HCT116 (cell line): ENCODE measurements at regions not wholly inside any gene's neighbourhood (a gene's known extent, or its start where the extent isn't known, plus 50 kb on each side); places are given as distances from the start of the nearest gene placed in this dataset.

ENCODE experiments used
- ATAC-seq: fragments of 200-7000 bp; cut with Tn5 transposase; 2 replicates; pipeline ENCODE4 v1.9.1; 2020; ENCODE audit warnings: mild to moderate bottlenecking, moderate library complexity
- BruUV-seq: library from RNA; stranded (reverse); fragments of 400-500 nt; replicated peaks from 2 replicates; lab custom pipeline; 2021; lab: Mats Ljungman, UMichigan
- CTCF ChIA-PET: fragments of 300-600 bp; sonication (Branson Sonifier 250); formaldehyde crosslinking; loops from one replicate; lab custom pipeline; 2021; ENCODE audit warnings: antibody characterized with exemption; lab: Charles Lee
- POLR2A ChIA-PET: fragments of 300-600, 350-600 bp; sonication (Branson Sonifier 250); formaldehyde crosslinking; loops from one replicate; lab custom pipeline; 2021; ENCODE audit warnings: antibody characterized with exemption; lab: Charles Lee
- RAD21 ChIA-PET, 2 experiments: fragments of 300-600 bp; sonication (Branson Sonifier 250); formaldehyde crosslinking; loops; one replicate each; lab custom pipeline; 2023; ENCODE audit warnings: low total read pairs in 2 of 2; ENCODE audit not compliant: uncharacterized antibody in 2 of 2, unreplicated experiment in 2 of 2, low non-redundant PET in 1 of 2; lab: Charles Lee
- DNase-seq: peaks from one replicate; pipeline ENCODE4 v3.0.0-alpha.2; 2010; ENCODE audit warnings: low read depth, low spot score
- H2AFZ ChIP-seq: fragments of 200-600 bp; shearing (Covaris generic), sonication (generic); 2 replicates; pipeline ENCODE4 v1.6.1; 2017; ENCODE audit warnings: low read depth, mixed run types, mixed read lengths, antibody characterized with exemption, low read length; ENCODE audit not compliant: poor library complexity, severe bottlenecking
- H3K27ac ChIP-seq: 2 replicates; pipeline ENCODE4 v1.5.1; 2012; ENCODE audit warnings: low read depth, low read length
- H3K27me3 ChIP-seq: fragments of 200-600 bp; sonication (generic); 2 replicates; pipeline ENCODE4 v1.6.1; 2016; ENCODE audit warnings: mixed run types, low read length, mixed read lengths; ENCODE audit not compliant: insufficient read depth
- H3K36me3 ChIP-seq, 2 experiments: fragments of 200-500 bp in 1 of 2; fragments of 200-600 bp in 1 of 2; sonication (Bioruptor generic) in 1 of 2; sonication (generic) in 1 of 2; 2 replicates each; pipeline versions ENCODE4 v1.5.1 to v1.6.1; 2014 to 2016; ENCODE audit warnings: low read length in 2 of 2, inconsistent platforms in 1 of 2, mixed read lengths in 1 of 2, mixed run types in 1 of 2; ENCODE audit not compliant: insufficient read depth in 2 of 2, control insufficient read depth in 1 of 2
- H3K4me1 ChIP-seq, 2 experiments: fragments of 200-600 bp in 1 of 2; sonication (generic) in 1 of 2; 2 replicates each; pipeline versions ENCODE4 v1.5.1 to v1.6.1; 2012 to 2017; ENCODE audit warnings: low read length in 2 of 2, inconsistent platforms in 1 of 2, mild to moderate bottlenecking in 1 of 2, mixed read lengths in 1 of 2, mixed run types in 1 of 2, moderate library complexity in 1 of 2; ENCODE audit not compliant: insufficient read depth in 2 of 2, control insufficient read depth in 1 of 2
- H3K4me2 ChIP-seq: fragments of 200-600 bp; sonication (generic); 2 replicates; pipeline ENCODE4 v1.6.1; 2017; ENCODE audit warnings: mixed run types, low read length, mixed read lengths
- H3K4me3 ChIP-seq, 2 experiments: fragments of 200-600 bp in 1 of 2; sonication (generic) in 1 of 2; replicated peaks in 1 of 2; 2 replicates each; pipeline ENCODE4 v1.5.1; 2011 to 2016; ENCODE audit warnings: low read length in 2 of 2, control low read depth in 1 of 2, low read depth in 1 of 2, mild to moderate bottlenecking in 1 of 2, mixed read lengths in 1 of 2, mixed run types in 1 of 2
- H3K79me2 ChIP-seq: fragments of 200-600 bp; sonication (generic); 2 replicates; pipeline ENCODE4 v1.6.1; 2017; ENCODE audit warnings: mild to moderate bottlenecking, mixed run types, low read length, moderate library complexity, mixed read lengths; ENCODE audit not compliant: insufficient read depth
- H3K9ac ChIP-seq: fragments of 200-600 bp; sonication (generic); 2 replicates; pipeline ENCODE4 v1.6.1; 2016; ENCODE audit warnings: low read length, mixed read lengths
- H3K9me2 ChIP-seq: fragments of 200-600 bp; sonication (generic), shearing (Covaris generic); 2 replicates; pipeline ENCODE4 v1.6.1; 2017; ENCODE audit warnings: mixed run types, mild to moderate bottlenecking, moderate library complexity; ENCODE audit not compliant: insufficient read depth
- H3K9me3 ChIP-seq, 2 experiments: fragments of 200-500 bp in 1 of 2; fragments of 200-600 bp in 1 of 2; sonication (Bioruptor generic) in 1 of 2; sonication (generic) in 1 of 2; 2 replicates each; pipeline ENCODE4 v1.6.1; 2014 to 2017; ENCODE audit warnings: low read length in 2 of 2, mixed read lengths in 2 of 2, inconsistent platforms in 1 of 2, low read depth in 1 of 2, mild to moderate bottlenecking in 1 of 2, mixed run types in 1 of 2, moderate library complexity in 1 of 2; ENCODE audit not compliant: control insufficient read depth in 1 of 2, insufficient read depth in 1 of 2
- H4K20me1 ChIP-seq: fragments of 200-600 bp; sonication (generic), shearing (Covaris generic); 2 replicates; pipeline ENCODE4 v1.6.1; 2017; ENCODE audit warnings: mixed run types, mild to moderate bottlenecking, moderate library complexity; ENCODE audit not compliant: insufficient read depth
- EGR1 ChIP-seq: IDR thresholded peaks from 2 replicates; pipeline ENCODE4 v1.6.1; 2012; ENCODE audit warnings: low read depth
- FOSL1 ChIP-seq: IDR thresholded peaks from 2 replicates; pipeline ENCODE4 v1.6.1; 2012; ENCODE audit warnings: low read depth
- JUND ChIP-seq: IDR thresholded peaks from 2 replicates; pipeline ENCODE4 v1.6.1; 2012
- POLR2A ChIP-seq: IDR thresholded peaks from 2 replicates; pipeline ENCODE4 v1.7.0; 2011; ENCODE audit warnings: borderline replicate concordance; ENCODE audit not compliant: insufficient read depth, insufficient read length; ENCODE audit errors: extremely low read depth
- RAD21 ChIP-seq: IDR thresholded peaks from 2 replicates; pipeline ENCODE4 v1.6.1; 2012; ENCODE audit warnings: low read depth, mild to moderate bottlenecking
- SIN3A ChIP-seq: IDR thresholded peaks from 2 replicates; pipeline ENCODE4 v1.6.1; 2012; ENCODE audit warnings: low read depth
- SP1 ChIP-seq: IDR thresholded peaks from 2 replicates; pipeline ENCODE4 v1.6.1; 2012; ENCODE audit warnings: low read depth
- SRF ChIP-seq: IDR thresholded peaks from 2 replicates; pipeline ENCODE4 v1.6.1; 2012; ENCODE audit warnings: low read depth
- TCF7L2 ChIP-seq: IDR thresholded peaks from 2 replicates; pipeline ENCODE4 v1.7.0; 2011; ENCODE audit warnings: borderline replicate concordance, inconsistent platforms; ENCODE audit not compliant: insufficient read depth, insufficient read length; ENCODE audit errors: extremely low read depth
- ZFX ChIP-seq: fragments of 450-650 bp; IDR thresholded peaks from 2 replicates; pipeline ENCODE4 v1.6.1; 2017
- ZNF274 ChIP-seq: fragments of 200-500 bp; sonication (Bioruptor generic); IDR thresholded peaks from 2 replicates; pipeline ENCODE4 v1.6.1; 2014; ENCODE audit warnings: mild to moderate bottlenecking, low read depth, low read length, inconsistent platforms
- intact Hi-C: fragments of 100-400 bp; cut with micrococcal nuclease; formaldehyde crosslinking; loops from 2 replicates; pipeline ENCODE4 v1.10.0; 2022
- TF ChIP-seq, protein P1 (sequence below): IDR thresholded peaks from 2 replicates; pipeline ENCODE4 v1.6.1; 2011; ENCODE audit warnings: mild to moderate bottlenecking, low read length, moderate library complexity; ENCODE audit not compliant: insufficient replicate concordance; ENCODE audit errors: extremely low read depth
- TF ChIP-seq, protein P2 (sequence below): IDR thresholded peaks from 2 replicates; pipeline ENCODE4 v1.6.1; 2012
- TF ChIP-seq, protein P3 (sequence below): IDR thresholded peaks from 2 replicates; pipeline ENCODE4 v1.6.1; 2012; ENCODE audit warnings: low read depth
- TF ChIP-seq, protein P4 (sequence below): IDR thresholded peaks from 2 replicates; pipeline ENCODE4 v1.6.1; 2012
- TF ChIP-seq, protein P5 (sequence below), 3 experiments: fragments of 200-600 bp in 1 of 3; sonication (generic) in 1 of 3; IDR thresholded peaks in 2 of 3; conservative IDR thresholded peaks in 1 of 3; 2 replicates each; pipeline ENCODE4 v1.5.1; 2012 to 2017; ENCODE audit warnings: low read depth in 2 of 3, low read length in 2 of 3, antibody characterized with exemption in 1 of 3, borderline replicate concordance in 1 of 3, control low read depth in 1 of 3, mild to moderate bottlenecking in 1 of 3, mixed read lengths in 1 of 3, mixed run types in 1 of 3, moderate library complexity in 1 of 3; ENCODE audit not compliant: insufficient read depth in 1 of 3

DNA sequence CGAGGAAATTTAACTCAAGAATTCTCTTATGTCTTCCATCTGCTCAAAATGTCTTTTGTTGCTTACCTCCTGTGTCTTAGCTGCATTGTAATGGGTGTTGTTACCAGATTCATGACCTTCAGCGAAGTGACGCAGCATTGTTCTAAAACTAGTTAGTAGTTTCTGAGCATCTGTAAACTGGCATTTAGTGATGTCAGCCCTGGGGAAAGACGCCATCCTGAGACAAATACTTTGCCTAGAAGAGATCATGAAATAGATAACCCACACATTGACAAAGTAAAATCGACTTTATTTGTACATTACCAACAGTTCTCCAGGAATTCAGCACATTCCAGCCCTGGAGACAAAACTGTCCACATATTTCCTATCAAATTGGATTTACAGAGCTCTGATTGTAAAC lies 87.8 kb downstream of the GPAM start:
- H3K27ac ChIP-seq, result no peak overlapping the region
- H3K9me2 ChIP-seq, result no peaks in the 10 kb centered on the region
- no peaks in the 10 kb centered on the region for H4K20me1 ChIP-seq
- no peaks in the 10 kb centered on the region for H3K36me3 ChIP-seq
- no peak for DNase-seq
- intact Hi-C loops, result no loop called here
- TF ChIP-seq EGR1 (no peak), ZFX (no peak), FOSL1 (no peak), ZNF274 (no peak), TCF7L2 (no peak), SRF (no peak), POLR2A (no peak), JUND (no peak), RAD21 (no peak), SP1 (no peak), SIN3A (no peak)
- TF ChIP-seq, protein P1, sequence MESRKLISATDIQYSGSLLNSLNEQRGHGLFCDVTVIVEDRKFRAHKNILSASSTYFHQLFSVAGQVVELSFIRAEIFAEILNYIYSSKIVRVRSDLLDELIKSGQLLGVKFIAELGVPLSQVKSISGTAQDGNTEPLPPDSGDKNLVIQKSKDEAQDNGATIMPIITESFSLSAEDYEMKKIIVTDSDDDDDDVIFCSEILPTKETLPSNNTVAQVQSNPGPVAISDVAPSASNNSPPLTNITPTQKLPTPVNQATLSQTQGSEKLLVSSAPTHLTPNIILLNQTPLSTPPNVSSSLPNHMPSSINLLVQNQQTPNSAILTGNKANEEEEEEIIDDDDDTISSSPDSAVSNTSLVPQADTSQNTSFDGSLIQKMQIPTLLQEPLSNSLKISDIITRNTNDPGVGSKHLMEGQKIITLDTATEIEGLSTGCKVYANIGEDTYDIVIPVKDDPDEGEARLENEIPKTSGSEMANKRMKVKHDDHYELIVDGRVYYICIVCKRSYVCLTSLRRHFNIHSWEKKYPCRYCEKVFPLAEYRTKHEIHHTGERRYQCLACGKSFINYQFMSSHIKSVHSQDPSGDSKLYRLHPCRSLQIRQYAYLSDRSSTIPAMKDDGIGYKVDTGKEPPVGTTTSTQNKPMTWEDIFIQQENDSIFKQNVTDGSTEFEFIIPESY, result no peak
- TF ChIP-seq, protein P2, sequence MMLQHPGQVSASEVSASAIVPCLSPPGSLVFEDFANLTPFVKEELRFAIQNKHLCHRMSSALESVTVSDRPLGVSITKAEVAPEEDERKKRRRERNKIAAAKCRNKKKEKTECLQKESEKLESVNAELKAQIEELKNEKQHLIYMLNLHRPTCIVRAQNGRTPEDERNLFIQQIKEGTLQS, result no peak
- TF ChIP-seq, protein P3, sequence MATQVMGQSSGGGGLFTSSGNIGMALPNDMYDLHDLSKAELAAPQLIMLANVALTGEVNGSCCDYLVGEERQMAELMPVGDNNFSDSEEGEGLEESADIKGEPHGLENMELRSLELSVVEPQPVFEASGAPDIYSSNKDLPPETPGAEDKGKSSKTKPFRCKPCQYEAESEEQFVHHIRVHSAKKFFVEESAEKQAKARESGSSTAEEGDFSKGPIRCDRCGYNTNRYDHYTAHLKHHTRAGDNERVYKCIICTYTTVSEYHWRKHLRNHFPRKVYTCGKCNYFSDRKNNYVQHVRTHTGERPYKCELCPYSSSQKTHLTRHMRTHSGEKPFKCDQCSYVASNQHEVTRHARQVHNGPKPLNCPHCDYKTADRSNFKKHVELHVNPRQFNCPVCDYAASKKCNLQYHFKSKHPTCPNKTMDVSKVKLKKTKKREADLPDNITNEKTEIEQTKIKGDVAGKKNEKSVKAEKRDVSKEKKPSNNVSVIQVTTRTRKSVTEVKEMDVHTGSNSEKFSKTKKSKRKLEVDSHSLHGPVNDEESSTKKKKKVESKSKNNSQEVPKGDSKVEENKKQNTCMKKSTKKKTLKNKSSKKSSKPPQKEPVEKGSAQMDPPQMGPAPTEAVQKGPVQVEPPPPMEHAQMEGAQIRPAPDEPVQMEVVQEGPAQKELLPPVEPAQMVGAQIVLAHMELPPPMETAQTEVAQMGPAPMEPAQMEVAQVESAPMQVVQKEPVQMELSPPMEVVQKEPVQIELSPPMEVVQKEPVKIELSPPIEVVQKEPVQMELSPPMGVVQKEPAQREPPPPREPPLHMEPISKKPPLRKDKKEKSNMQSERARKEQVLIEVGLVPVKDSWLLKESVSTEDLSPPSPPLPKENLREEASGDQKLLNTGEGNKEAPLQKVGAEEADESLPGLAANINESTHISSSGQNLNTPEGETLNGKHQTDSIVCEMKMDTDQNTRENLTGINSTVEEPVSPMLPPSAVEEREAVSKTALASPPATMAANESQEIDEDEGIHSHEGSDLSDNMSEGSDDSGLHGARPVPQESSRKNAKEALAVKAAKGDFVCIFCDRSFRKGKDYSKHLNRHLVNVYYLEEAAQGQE, result no peak
- TF ChIP-seq, protein P4, sequence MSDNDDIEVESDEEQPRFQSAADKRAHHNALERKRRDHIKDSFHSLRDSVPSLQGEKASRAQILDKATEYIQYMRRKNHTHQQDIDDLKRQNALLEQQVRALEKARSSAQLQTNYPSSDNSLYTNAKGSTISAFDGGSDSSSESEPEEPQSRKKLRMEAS, result no peak
- TF ChIP-seq, protein P5, sequence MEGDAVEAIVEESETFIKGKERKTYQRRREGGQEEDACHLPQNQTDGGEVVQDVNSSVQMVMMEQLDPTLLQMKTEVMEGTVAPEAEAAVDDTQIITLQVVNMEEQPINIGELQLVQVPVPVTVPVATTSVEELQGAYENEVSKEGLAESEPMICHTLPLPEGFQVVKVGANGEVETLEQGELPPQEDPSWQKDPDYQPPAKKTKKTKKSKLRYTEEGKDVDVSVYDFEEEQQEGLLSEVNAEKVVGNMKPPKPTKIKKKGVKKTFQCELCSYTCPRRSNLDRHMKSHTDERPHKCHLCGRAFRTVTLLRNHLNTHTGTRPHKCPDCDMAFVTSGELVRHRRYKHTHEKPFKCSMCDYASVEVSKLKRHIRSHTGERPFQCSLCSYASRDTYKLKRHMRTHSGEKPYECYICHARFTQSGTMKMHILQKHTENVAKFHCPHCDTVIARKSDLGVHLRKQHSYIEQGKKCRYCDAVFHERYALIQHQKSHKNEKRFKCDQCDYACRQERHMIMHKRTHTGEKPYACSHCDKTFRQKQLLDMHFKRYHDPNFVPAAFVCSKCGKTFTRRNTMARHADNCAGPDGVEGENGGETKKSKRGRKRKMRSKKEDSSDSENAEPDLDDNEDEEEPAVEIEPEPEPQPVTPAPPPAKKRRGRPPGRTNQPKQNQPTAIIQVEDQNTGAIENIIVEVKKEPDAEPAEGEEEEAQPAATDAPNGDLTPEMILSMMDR (IDR thresholded peaks at IDR 0.05 in 2 of 3, conservative IDR thresholded peaks at IDR 0.05 in 1 of 3; ENCODE audit: borderline replicate concordance in 1 of 3, insufficient read depth in 1 of 3, low read depth in 2 of 3, low read length in 2 of 3), result no peak
- TF ChIP-seq, all 23 proteins: peak for 0
- Histone ChIP-seq H3K79me2 (no peaks in the 10 kb centered on the region), H3K9me3 (no peaks in the 10 kb centered on the region), H3K4me3 (no peak overlapping the region), H3K4me2 (no peak overlapping the region), H3K27me3 (peaks cover 67% of the 10 kb centered on the region), H3K4me1 (no peaks in the 10 kb centered on the region), H2AFZ (no peak overlapping the region), H3K9ac (no peak overlapping the region)
- POLR2A ChIA-PET, result no interaction called here
- RAD21 ChIA-PET, result no interaction called here
- BruUV-seq, result no TSS peak
- no peak for ATAC-seq
- CTCF ChIA-PET, result no interaction called here
